ENCODE measurements at regions not wholly inside any gene's neighbourhood (a gene's known extent, or its start where the extent isn't known, plus 50 kb on each side); places are given as distances from the start of the nearest gene placed in this dataset.

- ATAC-seq (no peak), DNase-seq (ENCODE audit: low spot score) (no peak)
- intact Hi-C loops (cut with DNase I), result no loop called here
These were observed 88.4 kb downstream of the CTTN start for GRCh38 chr11:70486731-70487130.

DNA sequence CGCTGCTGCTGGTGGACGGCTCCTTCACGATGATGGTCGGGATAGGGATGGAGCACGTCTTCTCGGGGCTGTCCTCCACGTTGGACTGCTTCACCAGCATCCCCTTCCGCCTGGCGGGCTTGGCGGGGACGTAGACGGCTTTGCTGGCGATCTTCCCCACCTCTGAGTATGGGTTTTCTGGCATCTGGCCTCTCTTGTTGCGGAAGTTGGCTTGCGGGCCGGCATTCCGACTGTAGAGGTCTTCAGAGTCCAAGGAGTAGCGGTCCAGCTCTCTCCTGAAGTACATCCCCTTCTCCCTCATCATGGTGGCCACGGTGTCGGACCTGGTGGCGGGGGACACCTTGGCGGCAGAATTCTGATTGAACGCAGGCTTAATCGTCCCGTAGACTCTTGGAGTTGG is 88.8 kb downstream of the CTTN start:
- DNase-seq (ENCODE audit: low spot score), result no peak
- intact Hi-C loops (cut with DNase I), result no loop called here
- no peak for ATAC-seq

- ATAC-seq, result no peak
These were observed 89.4 kb downstream of the CTTN start for GRCh38 chr11:70487756-70488155.

GRCh38 chr11:70488171-70488703 is 89.9 kb downstream of the CTTN start:
- DNase-seq (ENCODE audit: low spot score), result no peak
- no peak for ATAC-seq
- intact Hi-C loops (cut with DNase I), result no loop called here

More at GRCh38 chr11:70487756-70488155, 89.4 kb downstream of the CTTN start:
- DNase-seq (ENCODE audit: low spot score), result no peak
- intact Hi-C loops (cut with DNase I), result no loop called here

GRCh38 chr11:70489276-70489675 is 90.9 kb downstream of the CTTN start:
- intact Hi-C loops (cut with DNase I), result no loop called here
- no peak for DNase-seq (ENCODE audit: low spot score)
- no peak for ATAC-seq

GRCh38 chr11:70490208-70490607 is 91.9 kb downstream of the CTTN start:
- intact Hi-C loops (cut with DNase I), result no loop called here
- no peak for ATAC-seq
- DNase-seq (ENCODE audit: low spot score), result no peak

GRCh38 chr11:70490723-70491558 is 92.6 kb downstream of the CTTN start:
- DNase-seq (ENCODE audit: low spot score), result no peak
- intact Hi-C loops (cut with DNase I), result no loop called here
- ATAC-seq, result no peak

- intact Hi-C loops (cut with DNase I), result no loop called here
- ATAC-seq (no peak), DNase-seq (ENCODE audit: low spot score) (no peak)
These were observed 93.6 kb downstream of the CTTN start for GRCh38 chr11:70491696-70492472.

GRCh38 chr11:70493089-70493474 is 94.8 kb downstream of the CTTN start:
- ATAC-seq (no peak), DNase-seq (ENCODE audit: low spot score) (no peak)

DNA sequence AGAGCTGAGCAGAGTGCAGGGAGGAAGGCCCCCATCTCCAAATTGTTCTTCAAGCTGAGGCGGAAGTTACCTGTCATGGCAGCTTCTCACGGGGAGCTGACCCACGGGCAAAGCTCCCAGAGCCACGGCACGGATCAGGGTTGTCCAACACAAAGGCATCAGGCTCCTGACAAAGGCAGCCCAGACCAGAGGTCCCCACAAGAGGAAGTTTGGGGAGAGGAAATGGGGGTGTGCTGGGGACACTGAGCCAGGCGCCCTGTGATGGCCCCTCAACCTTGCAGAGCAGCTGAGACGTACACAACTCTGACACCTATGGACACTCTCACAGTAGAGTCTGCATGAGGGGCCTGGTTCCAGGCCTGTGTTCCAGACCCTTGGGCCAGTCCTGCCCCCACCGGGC is 95.6 kb downstream of the CTTN start:
- DNase-seq (ENCODE audit: low spot score), result no peak
- intact Hi-C loops (cut with DNase I), result no loop called here
- no peak for ATAC-seq

More at GRCh38 chr11:70493089-70493474, 94.8 kb downstream of the CTTN start:
- intact Hi-C loops (cut with DNase I), result no loop called here

DNA sequence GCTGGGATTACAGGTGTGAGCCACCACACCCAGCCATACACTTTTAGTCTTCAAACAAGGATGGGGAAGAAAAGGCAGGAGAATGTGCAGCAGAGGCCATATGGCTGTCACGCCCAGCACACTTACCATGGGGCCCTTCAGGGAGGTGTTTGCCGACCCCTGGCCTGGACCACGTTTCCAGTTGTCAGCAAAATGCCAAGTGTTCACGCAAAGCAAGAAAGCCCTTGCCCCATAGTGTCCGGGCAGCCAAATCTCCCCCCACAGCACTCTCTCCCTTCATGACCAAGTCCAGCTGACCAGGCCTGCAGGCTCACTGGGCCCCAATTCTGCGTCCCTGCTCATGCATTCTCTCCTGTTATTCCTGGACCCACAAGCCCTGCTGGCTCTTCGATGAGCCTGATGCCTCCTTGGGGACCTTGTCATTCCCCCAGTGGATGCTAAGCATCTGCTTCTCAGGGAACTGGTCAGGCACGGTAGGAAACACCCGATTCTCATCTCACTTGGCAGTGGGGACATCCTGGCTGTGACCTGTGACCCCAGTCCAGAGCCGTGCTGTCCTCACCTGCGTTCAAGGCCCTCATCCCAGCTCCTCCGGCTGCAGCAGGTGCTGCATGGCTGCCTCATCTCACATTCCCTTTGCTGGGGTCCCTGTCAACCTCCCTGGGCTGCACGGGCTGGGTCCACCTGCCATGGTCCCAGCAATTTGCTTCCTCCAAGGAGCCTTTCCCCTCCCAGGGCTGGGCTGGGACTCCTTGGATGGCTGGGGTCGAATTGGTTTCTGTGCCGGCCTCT is 96.4 kb downstream of the CTTN start:
- ATAC-seq (no peak), DNase-seq (ENCODE audit: low spot score) (no peak)
- intact Hi-C loops (cut with DNase I), result no loop called here

DNA sequence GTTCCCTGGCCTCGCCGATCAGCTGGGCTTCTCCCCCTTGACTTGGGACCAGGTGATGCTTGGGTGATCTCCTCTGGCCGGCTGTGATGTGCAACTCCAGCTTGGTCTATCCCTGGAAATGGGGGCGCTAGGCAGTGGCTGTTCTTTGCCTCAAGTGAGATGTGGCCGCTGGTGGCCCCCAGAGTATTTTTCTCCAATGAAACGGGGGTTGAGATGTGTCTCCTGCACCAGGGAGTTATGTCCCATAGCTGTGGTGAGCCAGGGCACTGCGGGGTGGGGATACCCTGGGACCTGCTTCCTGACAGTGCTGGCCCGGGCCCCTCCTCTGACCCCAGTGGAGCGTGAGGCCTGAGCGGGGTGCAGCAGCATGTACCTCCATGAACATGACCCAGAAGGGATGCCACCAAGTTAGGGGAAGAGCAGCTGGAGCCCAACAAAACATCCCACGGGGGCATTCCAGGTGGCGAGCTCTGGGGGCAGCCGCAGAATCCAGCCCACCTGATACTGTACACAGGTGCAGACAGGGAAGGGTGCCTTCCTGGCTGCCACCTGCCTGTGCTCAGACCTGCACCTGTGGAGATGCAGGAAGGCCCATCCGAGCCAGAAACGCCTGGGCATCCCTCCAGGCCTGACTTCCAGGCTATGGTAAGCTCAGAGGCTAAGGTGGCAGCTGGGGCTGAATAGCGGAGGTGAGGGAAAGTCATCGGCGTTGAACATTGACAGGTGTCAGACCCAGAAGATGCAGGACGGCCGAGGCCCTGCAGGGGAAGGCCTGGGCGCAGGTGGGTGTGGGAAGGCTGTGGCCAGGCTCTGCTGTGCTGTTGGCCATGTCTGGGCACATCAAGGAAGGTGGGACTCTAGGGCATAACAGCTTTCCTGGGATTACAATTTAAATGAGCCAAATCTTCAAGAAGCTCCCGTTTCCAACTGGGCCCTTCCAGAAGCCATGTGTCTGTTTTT is 97.3 kb downstream of the CTTN start:
- ATAC-seq, result no peak
- no peak for DNase-seq (ENCODE audit: low spot score)
- intact Hi-C loops (cut with DNase I), result no loop called here

GRCh38 chr11:70496591-70497535 is 98.5 kb downstream of the CTTN start:
- DNase-seq (ENCODE audit: low spot score) (no peak), ATAC-seq (no peak)
- intact Hi-C loops (cut with DNase I), result no loop called here

DNA sequence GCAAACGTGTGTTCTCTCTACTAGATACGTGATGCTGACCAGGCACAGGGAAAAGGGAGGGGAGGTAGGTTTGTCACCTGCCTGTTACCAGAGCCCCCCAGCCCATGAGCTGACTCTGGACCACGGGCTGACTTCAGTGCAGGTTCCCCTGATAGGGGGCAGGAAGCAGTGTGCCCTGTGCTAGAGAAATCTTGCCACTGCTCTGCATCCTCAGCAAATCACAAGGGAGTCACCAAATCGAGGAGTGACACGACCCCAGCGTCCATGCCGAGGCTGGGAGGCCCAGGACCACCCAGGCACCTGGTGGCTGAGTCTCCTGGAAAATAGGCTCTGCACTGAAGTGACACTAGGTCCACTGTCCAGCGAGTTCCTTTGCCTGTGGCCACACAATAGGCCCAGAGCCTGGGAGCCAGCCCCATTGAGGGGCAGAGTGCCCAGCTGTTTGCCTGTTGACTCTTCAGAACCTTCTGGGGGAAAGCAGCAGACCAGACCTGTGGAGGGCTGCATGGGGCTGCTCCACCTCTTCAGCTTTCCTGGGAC is 99.3 kb downstream of the CTTN start:
- intact Hi-C loops (cut with DNase I), result no loop called here
- DNase-seq (ENCODE audit: low spot score), result no peak
- peak; percentile 25 for ATAC-seq

- ATAC-seq (peak; percentile 56), DNase-seq (ENCODE audit: low spot score) (no peak)
- intact Hi-C loops (cut with DNase I), result no loop called here
These were observed 99.8 kb downstream of the CTTN start for GRCh38 chr11:70498171-70498571.

GRCh38 chr11:70498976-70499801 is 100.9 kb downstream of the CTTN start:
- DNase-seq (ENCODE audit: low spot score), result no peak
- intact Hi-C loops (cut with DNase I), result no loop called here
- ATAC-seq, result no peak

Data from sciatic nerve (tissue), 2 donors.